ENCODE measurements at regions not wholly inside any gene's neighbourhood (a gene's known extent, or its start where the extent isn't known, plus 50 kb on each side); places are given as distances from the start of the nearest gene placed in this dataset.

DNA sequence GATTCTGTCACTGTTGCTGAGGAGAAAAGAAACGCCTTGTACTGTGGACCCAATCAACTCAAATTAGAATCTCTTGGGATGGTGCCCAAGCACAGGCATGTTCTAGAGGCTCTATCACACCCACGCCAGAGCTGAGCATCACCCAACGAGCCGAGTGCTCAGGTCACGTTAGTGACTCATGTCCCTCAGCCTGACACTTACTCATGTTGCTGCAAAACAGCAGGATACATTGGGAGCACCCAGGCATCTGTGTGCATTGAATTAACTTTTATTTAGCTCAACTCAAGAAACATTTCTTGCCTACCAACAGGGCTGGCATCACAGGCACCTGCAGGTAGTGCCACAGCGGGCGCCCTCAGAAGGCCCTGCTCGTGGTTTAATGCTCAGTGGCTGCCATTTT, 149.8 kb downstream of the ETS2 start:
- no peak for DNase-seq (ENCODE audit: extremely low read depth in 1 of 11, low read depth in 9 of 11, low spot score in 4 of 11)

DNA sequence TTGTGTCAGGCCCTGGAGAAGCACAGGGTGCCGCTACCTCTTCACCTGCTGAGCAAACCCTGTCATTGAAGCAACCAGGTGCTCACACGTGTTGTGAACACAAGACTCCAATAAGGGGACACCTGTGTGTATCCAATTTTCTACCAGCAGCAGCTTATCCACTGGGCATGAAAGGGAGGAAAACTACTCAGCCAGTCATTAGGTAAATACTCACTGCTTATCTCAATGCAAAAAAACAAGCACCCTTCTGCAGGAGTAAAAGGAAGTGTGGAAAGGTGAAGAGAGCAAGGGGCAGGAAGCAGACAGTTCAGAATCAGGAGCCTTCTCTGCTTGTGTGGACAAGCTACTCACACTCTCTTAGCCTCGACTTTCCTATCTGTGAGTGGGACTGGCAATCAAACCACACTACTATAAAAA, 148.9 kb downstream of the ETS2 start:
- DNase-seq (ENCODE audit: extremely low read depth in 1 of 11, low read depth in 9 of 11, low spot score in 4 of 11), result no peak

DNA sequence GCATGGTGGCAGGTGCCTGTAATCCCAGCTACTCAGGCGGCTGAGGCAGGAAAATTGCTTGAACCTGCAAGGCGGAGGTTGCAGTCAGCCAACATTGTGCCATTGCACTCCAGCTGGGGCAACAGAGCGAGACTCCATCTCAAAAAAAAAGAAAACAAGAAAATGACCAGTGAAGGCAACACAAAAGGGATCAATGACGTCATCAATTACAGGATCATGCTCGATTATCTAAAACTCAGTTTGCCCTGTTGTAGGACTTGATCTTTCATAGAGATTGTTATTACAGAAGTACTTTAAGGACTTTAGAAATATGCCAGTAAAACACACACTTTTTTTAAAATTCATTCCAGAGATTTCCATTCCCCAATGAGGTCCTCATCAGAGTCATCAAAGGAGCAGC, 147.8 kb downstream of the ETS2 start:
- no peak for DNase-seq (ENCODE audit: extremely low read depth in 1 of 11, low read depth in 9 of 11, low spot score in 4 of 11)

DNA sequence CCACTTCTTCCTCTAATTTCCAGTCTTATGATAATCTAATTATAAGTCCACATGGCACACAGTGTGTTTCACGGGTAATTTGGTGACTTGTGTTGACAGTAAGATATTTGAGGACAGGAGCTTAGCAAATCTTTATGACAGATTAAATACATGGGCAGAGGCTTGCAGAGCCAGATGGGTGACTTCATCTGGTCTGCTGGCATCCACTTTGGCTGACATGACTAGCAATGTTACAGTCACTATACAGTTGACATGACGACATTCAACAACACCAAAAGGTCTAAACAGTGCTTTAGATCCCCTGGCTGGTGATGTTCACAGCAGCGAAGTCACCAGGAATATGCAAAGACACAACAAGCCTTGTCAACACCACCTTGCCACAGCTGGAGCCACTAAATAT, 147.2 kb downstream of the ETS2 start:
- no peak for DNase-seq (ENCODE audit: extremely low read depth in 1 of 11, low read depth in 9 of 11, low spot score in 4 of 11)

DNA sequence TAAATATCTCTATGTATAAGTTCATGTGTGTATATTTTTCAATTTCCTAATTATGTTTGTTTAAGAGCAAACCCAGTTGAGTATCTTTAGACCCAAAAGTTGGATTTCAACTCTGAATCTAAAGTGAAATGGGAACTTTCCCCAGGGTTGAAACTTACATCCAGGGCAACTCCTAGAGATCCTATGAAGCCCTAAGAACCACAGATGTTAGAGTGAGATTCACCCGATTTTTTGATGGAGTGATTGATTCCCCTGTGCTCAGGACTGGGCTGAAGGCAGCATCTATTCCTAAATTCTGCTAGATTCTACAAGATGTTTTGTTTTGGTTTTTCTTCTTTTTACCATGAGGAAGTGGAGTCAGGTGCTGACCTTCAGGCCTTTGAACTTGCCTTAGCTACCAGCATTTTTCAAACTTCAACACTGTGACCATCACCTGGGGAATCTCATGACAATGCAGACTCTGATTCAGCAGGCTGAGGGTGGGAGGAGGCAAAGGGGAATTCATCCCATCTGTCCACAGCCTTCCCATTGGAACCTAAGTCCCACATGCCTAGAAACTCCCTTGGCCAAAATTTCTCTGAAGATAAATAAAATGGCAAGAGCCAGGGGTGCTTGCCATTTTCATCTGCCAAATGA, 145.5 kb downstream of the ETS2 start:
- DNase-seq (ENCODE audit: extremely low read depth in 1 of 11, low read depth in 9 of 11, low spot score in 4 of 11), result no peak

DNA sequence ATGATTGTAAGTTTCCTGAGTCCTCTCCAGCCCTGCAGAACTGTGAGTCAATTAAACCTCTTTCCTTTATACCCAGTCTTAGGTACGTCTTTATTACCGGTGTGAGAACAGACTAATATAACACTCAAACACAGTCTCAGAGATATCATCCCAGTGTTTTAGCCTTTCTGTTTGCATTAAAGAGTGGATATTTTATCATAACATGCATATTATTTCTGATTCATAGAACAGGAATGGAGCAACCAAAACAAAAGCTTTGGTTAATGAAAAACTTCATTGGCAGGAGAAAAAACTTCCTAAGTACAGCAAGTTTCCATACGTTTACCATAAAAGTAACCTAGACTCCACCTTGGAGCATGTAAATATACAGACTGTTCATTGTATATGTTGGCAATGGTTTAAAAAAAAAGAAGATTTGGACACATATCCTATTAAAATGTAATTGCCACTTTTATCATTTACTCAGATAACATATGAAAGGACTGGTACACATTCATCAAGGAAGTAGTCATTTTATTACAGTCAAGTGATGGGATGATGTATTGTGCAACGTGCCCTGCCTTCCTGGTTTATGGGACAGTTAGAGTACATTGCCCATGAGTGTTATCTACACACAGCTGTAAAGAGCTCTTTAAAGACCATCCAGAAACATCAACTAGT, 144.8 kb downstream of the ETS2 start:
- no peak for DNase-seq (ENCODE audit: extremely low read depth in 1 of 11, low read depth in 9 of 11, low spot score in 4 of 11)

DNA sequence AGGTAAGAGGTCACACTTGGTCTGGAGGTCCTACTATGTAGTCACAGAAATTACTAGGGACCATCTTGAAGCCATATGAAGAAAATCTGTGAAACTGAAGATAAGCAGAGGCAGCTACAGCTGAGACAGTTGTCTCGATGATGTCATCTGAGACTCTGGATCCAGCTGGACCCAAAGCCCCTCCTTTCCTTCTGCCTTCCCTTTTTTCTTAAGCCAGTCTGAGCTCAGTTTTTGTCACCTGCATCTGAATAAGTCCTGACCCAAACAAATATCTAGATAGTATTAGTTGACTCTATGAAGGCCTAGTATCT, 143.3 kb downstream of the ETS2 start:
- no peak for DNase-seq (ENCODE audit: extremely low read depth in 1 of 11, low read depth in 9 of 11, low spot score in 4 of 11)

DNA sequence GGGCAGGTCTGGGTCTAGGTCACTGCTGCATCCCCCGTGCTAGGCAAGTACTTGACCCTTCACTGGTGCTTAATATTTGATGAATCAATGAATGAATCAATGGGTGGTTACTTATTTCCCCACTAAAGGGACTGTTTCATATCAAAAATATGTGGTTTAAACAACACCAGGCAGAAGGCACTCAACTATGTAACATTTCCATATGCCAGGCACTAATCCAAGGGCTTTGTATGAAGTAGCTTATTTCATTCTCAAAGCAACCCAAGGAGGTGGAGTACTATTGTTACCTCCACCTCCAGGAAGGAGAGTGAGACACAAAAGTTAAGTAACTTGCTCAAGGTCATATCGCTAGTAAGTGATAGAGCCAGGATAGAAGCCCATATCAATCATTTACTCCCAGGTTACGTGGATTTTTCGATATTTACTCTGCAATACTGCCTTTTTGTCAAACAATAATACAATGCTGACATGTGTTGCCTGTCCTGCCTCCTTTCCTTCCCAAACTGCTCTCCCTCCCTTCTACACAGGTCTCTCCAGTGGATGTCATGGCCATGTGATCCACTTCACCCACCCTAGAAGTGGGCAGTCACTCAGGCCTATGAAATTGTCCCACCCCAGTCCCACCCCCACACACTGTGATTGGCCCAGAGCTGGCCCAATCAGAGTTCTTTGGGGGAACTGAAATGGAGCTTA, 142.8 kb downstream of the ETS2 start:
- DNase-seq (ENCODE audit: extremely low read depth in 1 of 11, low read depth in 9 of 11, low spot score in 4 of 11), result no peak

DNA sequence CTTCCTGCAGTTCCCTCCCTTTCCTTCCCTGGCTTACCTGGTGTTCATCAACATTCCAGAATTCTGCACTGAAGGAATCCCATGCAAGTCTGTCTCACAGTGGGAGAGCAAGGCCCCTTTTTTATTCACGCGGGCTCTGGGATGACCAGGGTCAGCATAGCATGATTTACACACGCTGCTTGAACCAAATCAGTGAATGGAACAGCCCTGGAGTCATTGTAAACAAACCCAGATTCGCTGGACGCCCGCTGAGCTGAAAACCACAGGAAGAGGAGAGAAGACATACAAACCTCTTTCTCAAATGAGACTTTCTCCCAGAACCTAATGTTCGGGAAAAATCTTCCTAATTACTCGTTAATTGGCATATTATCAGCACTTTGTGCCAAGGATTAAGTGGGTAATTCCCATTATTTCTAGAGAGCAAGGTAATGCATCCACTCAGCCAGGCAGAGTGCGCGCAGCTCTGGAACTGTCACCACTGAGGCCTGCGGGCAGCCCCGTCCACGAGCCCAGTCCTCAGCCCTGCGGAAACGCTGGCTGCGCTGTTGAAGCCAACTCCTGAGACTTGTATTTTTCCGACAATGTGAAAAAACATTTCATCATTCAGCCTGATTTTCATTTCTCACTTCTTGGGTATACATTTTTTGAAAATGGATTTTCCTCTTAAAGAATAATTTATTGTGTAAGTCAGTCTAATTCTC, 140.0 kb downstream of the ETS2 start:
- DNase-seq (ENCODE audit: extremely low read depth in 1 of 11, low read depth in 9 of 11, low spot score in 4 of 11), result no peak

DNA sequence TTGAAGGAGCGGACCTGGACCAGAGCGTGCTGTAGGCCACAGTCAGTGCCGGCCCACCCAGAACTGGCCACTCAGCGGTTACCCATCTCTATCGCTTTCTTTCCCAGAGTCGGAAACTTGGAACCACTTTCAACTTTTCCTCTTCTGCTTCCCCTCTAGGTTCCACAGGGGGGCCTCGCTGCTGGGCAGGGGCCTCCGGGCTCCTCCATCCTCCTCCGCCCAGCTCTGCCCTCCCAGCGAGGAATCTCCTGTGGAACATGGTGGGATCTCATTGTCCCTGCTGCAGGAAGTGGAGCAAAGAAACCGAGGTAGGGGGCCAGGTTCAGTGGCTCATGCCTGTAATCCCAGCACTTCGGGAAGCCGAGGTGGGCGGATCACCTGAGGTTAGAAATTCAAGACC, 139.2 kb downstream of the ETS2 start:
- DNase-seq (ENCODE audit: extremely low read depth in 1 of 11, low read depth in 9 of 11, low spot score in 4 of 11), result no peak

DNA sequence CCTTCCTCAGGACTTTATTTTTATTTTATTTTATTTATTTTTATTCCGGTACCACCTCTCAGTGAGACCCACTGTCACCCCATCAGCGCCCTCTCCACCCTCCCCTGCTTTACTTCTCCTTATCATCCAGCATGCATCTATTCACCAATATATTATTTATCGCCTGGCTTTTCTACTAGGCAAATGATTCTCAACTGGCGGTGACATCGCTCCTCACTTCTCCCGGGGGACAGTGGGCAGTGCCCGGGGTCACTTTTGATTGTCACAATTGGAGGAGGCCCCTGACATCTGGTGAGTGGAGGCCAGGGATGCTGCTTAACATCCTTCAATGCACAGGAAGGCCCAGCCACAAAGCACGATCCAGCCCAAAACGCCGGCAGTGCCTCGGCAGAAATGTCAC, 138.7 kb downstream of the ETS2 start:
- no peak for DNase-seq (ENCODE audit: extremely low read depth in 1 of 11, low read depth in 9 of 11, low spot score in 4 of 11)

DNA sequence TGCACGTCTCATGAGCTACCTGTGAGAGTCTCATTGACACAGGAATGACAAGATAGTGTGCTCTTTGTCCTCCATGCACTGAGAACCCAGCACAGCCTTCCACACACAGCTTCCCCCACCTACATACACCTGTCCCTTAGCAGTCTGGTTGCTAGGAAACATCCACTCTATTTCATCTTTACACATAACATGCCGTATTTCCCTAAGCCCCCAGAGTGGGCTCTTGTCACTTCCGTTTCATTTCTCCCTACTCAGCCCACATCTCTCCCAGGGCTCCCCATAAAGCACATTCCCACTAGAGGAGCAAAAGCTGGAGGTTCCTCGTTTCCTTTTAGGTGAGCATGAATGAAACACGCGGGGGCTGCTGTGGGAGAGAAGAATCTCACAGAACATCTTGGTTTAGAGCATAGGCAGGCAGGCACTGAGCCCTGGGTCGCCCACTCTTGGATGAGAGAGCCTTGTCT, 137.1 kb downstream of the ETS2 start:
- no peak for DNase-seq (ENCODE audit: extremely low read depth in 1 of 11, low read depth in 9 of 11, low spot score in 4 of 11)

DNA sequence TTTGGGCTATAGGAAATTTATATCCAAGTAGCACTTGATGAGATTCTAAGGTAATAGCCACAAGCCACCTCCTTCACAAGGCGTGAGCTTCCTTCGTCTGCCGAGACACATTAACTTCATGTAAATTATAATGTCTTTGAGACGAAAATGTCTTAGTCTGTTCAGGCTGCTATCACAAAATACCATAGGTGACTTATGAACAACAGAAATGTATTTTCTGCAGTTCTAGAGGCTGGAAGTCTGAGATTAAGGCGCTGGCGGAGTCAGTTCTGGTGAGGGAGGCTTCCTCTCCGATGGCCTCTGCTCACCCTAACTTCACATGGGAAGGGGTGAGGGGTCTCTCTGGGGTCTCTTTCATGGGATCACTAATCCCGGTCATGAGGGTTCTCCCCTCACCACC, 133.0 kb downstream of the ETS2 start:
- no peak for DNase-seq (ENCODE audit: extremely low read depth in 1 of 11, low read depth in 9 of 11, low spot score in 4 of 11)

DNA sequence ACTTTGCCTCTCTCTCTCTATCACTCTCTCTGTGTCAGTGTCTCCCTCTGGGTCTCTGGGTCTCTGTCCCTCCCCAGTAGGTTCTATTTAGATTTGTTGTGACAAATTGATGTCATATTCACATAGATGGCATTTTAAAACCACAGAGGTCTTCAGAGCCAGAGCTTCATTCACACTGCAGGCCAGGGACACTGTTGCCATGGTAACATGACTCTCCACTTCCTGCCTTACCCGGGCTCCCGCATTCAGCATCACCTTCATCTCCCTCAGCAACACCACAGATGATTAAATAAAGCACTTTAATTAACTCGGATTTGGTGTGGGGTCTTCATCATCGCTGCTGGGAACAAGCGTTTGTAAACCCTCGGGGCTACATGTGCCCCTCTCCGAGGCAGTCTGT, 132.6 kb downstream of the ETS2 start:
- DNase-seq (ENCODE audit: extremely low read depth in 1 of 11, low read depth in 9 of 11, low spot score in 4 of 11), result no peak

DNA sequence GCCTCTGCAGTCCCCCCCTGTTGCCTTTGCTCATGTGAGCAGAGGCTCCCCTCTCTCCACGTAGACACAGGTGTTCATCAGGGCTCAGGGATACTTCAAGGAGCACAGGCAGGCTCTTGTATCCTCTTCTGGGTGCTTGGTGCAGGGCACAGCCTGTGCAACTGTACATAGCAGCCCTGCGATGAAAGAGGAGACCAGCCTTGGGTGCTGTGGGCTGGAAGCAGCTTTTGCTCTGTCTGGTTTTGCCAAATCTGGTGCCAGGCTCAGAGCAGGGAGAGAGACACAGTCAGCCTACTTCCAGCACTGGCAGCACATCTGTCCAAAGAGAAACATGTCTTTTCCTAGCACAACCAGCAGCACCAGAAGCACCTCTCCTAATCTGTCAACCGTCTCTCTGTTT, 132.1 kb downstream of the ETS2 start:
- no peak for DNase-seq (ENCODE audit: extremely low read depth in 1 of 11, low read depth in 9 of 11, low spot score in 4 of 11)

DNA sequence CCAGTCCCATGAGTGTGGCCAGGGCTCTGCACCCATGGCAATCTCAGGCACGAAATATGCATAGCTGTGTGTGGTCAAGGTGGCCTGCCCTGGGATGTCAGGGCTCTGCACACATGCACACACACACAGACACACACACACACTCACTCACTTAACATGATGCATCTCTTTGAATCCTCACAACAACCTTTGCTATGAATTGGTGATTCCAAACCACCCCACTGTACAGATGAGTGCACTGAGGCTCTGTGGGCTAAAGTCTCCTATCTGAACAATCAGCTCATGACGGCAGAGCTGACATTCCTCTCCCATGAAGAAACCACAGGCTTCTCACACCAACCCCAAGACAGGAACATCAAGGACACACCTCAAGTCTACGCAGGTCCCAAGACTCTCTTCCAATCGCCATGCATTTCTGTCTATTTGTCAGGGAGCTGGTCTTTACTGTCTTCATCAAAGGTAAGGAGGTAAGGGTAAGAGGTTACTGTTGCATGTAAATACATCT, 131.6 kb downstream of the ETS2 start:
- DNase-seq (ENCODE audit: extremely low read depth in 1 of 11, low read depth in 9 of 11, low spot score in 4 of 11), result no peak

DNA sequence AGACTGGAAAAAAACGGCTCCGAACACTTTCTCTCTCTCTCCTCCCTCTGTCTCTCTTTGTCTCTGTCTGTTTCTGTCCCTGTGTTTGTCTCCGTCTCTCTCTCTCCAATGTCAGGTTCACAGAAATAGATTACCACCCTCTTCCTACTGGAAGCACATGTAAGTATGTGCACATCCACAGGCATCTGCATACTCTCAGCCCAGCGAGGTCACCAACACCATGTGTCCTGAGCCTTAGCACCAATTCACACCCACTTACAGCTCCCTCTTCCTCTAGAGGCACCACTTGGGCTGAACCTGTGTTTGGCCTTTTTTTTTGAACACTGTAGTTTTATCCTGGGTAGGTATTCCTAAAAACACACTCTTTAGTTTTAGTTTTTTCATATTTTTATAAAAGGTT, 130.5 kb downstream of the ETS2 start:
- DNase-seq (ENCODE audit: extremely low read depth in 1 of 11, low read depth in 9 of 11, low spot score in 4 of 11), result no peak

DNA sequence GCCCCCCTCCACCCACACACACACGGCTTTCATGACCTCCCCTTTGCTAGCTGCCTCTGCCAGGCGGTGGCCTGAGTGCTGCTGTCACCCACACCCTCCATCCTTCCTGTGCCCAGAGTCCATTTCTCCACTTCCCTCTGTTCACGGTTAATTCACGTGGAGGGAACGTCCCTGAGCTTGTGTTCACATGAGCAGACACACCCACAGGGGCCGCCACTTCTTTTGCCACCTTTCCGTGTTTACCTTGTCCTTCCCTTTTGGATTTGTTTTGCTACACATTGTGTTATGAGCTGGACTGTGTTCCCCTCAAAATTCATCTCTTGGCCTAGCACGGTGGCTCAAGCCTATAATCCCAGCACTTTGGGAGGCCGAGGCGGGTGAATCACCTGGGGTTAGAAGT, 128.0 kb downstream of the ETS2 start:
- DNase-seq (ENCODE audit: extremely low read depth in 1 of 11, low read depth in 9 of 11, low spot score in 4 of 11), result no peak

DNA sequence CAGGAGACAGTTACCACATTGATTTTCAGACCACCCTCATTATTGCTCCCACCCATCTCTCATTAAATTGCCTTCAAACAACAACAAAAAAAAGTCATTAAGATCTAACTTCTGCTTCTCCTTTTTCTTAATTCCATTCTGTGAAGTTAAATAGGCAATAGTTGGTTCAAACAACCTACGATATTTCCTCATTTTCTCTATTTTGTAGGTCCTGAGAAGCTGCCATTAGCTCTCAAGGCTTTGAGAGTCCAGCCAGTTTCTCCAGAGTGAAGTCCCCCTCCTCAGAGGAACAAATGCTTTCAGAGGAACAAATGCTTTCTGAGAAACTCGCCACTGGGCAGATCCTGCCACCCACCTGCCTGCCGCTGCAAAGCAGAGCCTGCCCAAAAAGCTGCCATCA, 125.6 kb downstream of the ETS2 start:
- DNase-seq (ENCODE audit: extremely low read depth in 1 of 11, low read depth in 9 of 11, low spot score in 4 of 11), result no peak

DNA sequence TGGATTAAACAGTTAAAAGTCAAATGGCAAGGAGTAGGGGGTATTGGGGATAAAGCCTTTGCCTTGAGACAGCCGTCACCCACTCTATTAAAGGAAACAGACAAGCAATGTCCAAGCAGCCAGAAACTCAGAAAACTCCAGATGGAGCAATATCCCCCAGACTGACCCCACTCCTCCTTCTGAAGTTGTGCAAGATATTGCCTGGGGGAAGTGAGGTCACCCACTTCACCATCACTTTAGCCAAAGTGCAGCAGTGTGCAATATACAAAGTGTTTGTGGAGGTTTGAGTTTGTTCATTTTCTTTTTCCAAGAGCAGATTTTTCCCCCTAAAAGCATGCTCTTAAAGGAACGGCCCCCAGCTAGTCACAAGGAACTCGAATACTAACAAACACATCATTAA, 125.1 kb downstream of the ETS2 start:
- no peak for DNase-seq (ENCODE audit: extremely low read depth in 1 of 11, low read depth in 9 of 11, low spot score in 4 of 11)
